Fibroblast of pulmonary artery (primary cell): ENCODE measurements at regions not wholly inside any gene's neighbourhood (a gene's known extent, or its start where the extent isn't known, plus 50 kb on each side); places are given as distances from the start of the nearest gene placed in this dataset.
"Not testable (repeated sequence)": the region's sequence is repeated elsewhere in the genome, so short reads cannot be mapped to it uniquely, and the experiment has no call there.

Experiments used
- DNase-seq: peaks from one replicate; pipeline ENCODE4 v3.0.0-alpha.2; 2010; ENCODE audit warnings: low read depth
- H3K4me3 ChIP-seq: replicated peaks from 2 replicates; pipeline ENCODE4 v1.5.1; 2011; ENCODE audit warnings: low read depth, mild to moderate bottlenecking, control low read depth, low read length, moderate library complexity
- CTCF ChIP-seq: IDR thresholded peaks from 2 replicates; pipeline ENCODE4 v1.5.1; 2011; ENCODE audit warnings: mild to moderate bottlenecking, control low read depth, low read length, inconsistent platforms; ENCODE audit errors: missing control alignments

GRCh38 chr2:39870871-39871270 lies 91.8 kb upstream of the THUMPD2 start:
- no peak for DNase-seq
- TF ChIP-seq CTCF = no peak
- no peak overlapping the region for H3K4me3 ChIP-seq

GRCh38 chr2:39867268-39867667 lies 88.2 kb upstream of the THUMPD2 start:
- TF ChIP-seq CTCF = no peak
- no peak overlapping the region for H3K4me3 ChIP-seq
- DNase-seq = no peak

GRCh38 chr2:39865751-39866150 lies 86.7 kb upstream of the THUMPD2 start:
- DNase-seq = no peak
- TF ChIP-seq CTCF = no peak
- H3K4me3 ChIP-seq = no peak overlapping the region

GRCh38 chr2:39863672-39864071 lies 84.6 kb upstream of the THUMPD2 start:
- H3K4me3 ChIP-seq, DNase-seq: not testable (repeated sequence)

GRCh38 chr2:39860538-39860937 lies 81.5 kb upstream of the THUMPD2 start:
- no peak for DNase-seq
- TF ChIP-seq CTCF = no peak
- H3K4me3 ChIP-seq = no peak overlapping the region

GRCh38 chr2:39858677-39859076 lies 79.6 kb upstream of the THUMPD2 start:
- no peak for TF ChIP-seq CTCF
- no peak overlapping the region for H3K4me3 ChIP-seq
- no peak for DNase-seq

- DNase-seq = no peak
- no peak overlapping the region for H3K4me3 ChIP-seq
- no peak for TF ChIP-seq CTCF
These were observed 76.8 kb upstream of the THUMPD2 start for GRCh38 chr2:39855856-39856255.

GRCh38 chr2:39854771-39855170 lies 75.7 kb upstream of the THUMPD2 start:
- H3K4me3 ChIP-seq = no peak overlapping the region
- no peak for TF ChIP-seq CTCF
- no peak for DNase-seq
